Mammary epithelial cell (primary cell): ENCODE measurements at regions not wholly inside any gene's neighbourhood (a gene's known extent, or its start where the extent isn't known, plus 50 kb on each side); places are given as distances from the start of the nearest gene placed in this dataset.

Source experiments
- EZH2 ChIP-seq: IDR thresholded peaks from 2 replicates; pipeline ENCODE4 v1.6.1; 2012; ENCODE audit warnings: low read length, inconsistent platforms, borderline replicate concordance
- TF ChIP-seq, protein P1 (sequence below), 2 donors: IDR thresholded peaks in 1 of 2; conservative IDR thresholded peaks in 1 of 2; 2 replicates each; pipeline ENCODE4 v1.5.1; 2011 to 2012; ENCODE audit warnings: inconsistent platforms in 2 of 2, low read length in 2 of 2, mild to moderate bottlenecking in 2 of 2, control low read depth in 1 of 2, low read depth in 1 of 2; ENCODE audit not compliant: insufficient read depth in 1 of 2; ENCODE audit errors: extremely low read depth in 1 of 2

DNA sequence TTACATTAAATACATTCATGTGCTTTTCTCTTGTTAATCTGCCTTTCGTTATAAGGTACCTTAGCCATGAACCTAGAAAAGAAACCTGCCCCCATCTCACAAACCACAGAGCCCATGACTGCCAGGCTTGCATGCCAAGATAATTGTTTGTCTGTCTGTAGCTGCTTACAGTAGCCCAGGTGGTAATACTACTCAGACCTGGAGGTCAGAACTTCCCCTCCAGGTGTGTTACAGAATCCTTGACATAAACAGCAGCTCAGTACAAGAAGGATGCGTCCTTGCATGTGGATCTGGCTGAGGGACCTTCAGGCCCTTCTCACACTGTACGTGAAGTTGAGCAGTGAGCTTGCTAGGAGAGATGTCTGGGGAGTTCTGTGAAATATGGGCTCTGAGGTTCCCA, 291.4 kb downstream of the CSNK1G3 start:
- TF ChIP-seq, protein P1, sequence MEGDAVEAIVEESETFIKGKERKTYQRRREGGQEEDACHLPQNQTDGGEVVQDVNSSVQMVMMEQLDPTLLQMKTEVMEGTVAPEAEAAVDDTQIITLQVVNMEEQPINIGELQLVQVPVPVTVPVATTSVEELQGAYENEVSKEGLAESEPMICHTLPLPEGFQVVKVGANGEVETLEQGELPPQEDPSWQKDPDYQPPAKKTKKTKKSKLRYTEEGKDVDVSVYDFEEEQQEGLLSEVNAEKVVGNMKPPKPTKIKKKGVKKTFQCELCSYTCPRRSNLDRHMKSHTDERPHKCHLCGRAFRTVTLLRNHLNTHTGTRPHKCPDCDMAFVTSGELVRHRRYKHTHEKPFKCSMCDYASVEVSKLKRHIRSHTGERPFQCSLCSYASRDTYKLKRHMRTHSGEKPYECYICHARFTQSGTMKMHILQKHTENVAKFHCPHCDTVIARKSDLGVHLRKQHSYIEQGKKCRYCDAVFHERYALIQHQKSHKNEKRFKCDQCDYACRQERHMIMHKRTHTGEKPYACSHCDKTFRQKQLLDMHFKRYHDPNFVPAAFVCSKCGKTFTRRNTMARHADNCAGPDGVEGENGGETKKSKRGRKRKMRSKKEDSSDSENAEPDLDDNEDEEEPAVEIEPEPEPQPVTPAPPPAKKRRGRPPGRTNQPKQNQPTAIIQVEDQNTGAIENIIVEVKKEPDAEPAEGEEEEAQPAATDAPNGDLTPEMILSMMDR (conservative IDR thresholded peaks at IDR 0.05 in 1 of 2, IDR thresholded peaks at IDR 0.05 in 1 of 2; ENCODE audit: extremely low read depth in 1 of 2, insufficient read depth in 1 of 2, low read depth in 1 of 2, low read length in 2 of 2) = no peak
- no peak for TF ChIP-seq EZH2
